NOMO-1 treated with dmso at 0.1 percent for 144 hours (cell line): ENCODE measurements at regions not wholly inside any gene's neighbourhood (a gene's known extent, or its start where the extent isn't known, plus 50 kb on each side); places are given as distances from the start of the nearest gene placed in this dataset.
A peak's percentile ranks its signal among the peaks of the same experiment; 100 is the strongest.

Experiments
- DNase-seq: peaks from one replicate; lab custom pipeline; 2025; ENCODE audit not compliant: unreplicated experiment; lab: John Stamatoyannopoulos, UW

DNA sequence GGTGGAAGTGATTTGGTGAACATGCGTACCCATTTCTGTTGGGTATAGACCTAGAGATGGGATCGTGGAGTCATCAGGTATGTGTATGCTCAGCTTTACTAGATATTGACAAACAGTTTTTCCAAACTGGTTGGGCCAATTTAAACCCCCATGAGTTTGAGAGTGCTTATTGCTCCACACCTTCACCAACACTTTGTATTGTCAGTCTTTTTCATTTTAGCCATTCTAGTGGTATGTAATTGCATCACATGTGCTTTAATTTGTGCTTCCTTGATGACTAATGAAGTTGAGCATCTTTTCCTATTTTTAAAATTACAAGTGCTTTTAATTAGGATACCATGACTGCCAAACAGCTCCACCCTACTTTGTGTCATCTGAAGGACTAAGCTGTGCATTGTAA, 158.9 kb upstream of the AKIRIN2 start:
- DNase-seq: no peak

DNA sequence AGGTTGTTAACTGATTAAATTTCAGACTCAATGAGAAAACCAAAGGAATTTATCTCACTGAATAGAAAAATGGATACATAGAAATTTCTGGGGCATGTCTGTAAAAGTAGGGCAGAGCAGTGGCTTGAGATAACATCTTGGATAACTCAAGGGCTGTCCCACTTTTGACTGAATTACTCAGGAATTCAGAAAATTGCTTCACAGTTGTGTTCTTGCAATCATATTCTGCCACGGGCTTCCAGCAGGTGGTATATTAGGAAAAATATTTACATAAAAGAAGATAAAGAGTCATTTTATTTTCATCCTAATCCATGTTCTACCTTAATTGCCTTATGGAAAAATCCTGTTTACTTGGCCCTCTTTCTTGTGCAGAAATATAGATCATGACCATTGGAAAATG, 156.4 kb upstream of the AKIRIN2 start:
- DNase-seq: no peak

DNA sequence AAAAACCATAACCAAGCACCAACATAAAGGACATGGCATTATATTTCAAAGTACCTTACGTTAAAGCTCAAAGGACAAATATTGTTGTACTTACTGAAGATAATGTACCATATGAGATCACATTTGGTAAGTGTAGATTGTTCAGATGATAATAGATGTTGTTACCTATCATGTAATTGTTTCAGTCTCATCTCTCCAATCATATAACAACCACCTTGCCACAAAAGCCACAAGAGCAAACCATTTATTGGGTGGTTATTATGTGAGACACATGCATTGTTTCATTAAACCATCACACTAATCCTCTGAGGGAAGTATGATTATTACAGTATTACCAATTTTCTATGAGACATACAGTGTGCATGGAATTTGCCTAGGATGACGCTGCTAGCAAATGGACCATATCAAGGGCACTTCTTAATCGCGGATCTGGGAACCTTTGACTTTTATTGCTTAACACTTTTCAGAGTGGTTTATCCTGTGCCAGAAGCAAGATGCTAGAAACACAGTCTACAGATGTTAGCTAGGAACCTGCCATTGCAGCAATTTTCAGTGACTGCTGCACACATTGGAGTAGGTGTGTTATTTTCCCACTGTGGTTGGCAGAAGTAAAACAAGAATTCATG, 149.8 kb upstream of the AKIRIN2 start:
- DNase-seq: no peak

GRCh38 chr6:87848616-87849015, 146.6 kb upstream of the AKIRIN2 start:
- DNase-seq: no peak

DNA sequence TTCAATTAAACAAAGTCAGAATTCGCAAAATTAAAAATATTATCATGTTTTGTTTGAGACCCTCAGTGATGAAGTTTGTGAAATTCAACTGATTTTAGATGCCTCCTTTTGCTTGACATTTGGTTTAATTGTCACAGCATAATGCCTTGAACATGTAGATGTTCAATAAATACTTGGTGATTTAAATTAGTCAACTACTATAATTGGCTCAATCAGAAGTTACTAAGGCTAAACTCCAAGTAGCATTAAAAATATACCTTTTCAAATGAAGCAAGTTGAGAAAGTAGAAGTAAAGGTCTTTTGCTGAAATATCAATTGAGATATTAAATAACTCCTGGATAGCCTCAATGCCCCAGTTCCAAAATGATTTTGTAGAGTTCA, 145.8 kb upstream of the AKIRIN2 start:
- no peak for DNase-seq

DNA sequence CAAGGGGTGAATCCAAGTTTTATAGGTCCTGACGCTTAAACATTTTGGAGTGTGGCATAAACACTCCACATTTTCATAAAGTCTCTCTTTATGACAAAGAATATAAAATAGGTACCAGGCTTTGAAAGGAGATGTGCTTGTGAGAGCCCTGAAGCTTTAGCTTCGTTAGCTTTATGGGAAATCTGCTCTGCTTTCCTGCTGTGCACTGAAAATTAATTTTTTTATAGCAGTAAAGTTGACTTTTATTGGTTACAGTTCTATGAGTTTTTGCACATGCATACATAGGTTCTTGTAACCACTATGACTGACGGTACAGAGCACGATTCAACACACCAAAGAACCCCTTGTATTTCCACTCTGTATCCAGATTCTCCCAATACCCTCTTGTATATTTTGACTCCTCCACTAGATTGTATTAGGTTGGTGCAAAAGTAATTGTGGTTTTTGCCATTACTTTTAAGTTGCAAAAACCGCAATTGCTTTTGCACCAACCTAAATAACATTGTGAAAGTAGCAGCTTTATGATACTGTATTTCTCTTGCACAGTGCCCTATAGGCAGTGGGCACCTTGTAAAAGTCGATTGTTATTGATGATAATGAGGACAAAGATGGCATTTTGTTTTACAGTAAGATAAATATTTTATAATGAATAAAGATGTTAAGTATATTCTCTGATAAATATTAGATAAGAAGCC, 145.2 kb upstream of the AKIRIN2 start:
- no peak for DNase-seq

- no peak for DNase-seq
These were observed 144.4 kb upstream of the AKIRIN2 start for GRCh38 chr6:87846434-87846833.

- DNase-seq: no peak
These were observed 138.3 kb upstream of the AKIRIN2 start for GRCh38 chr6:87840324-87840723.

DNA sequence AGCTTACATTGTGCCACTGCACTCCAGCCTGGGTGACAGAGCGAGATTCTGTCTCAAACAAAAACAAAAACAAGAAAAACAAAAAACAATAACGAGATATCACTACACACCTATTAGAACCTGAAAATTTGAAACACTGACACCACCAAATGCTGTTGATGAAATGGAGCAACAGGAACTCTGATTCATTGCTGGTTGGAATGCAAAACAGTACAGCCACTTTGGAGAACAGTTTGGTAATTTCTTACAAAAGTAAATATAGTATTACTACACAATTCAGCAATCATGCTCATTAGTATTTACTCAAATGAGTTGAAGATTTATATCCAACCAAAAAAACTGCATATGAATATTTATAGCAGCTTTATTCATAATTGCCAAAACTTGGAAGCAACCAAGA, 135.8 kb upstream of the AKIRIN2 start:
- DNase-seq: no peak

- DNase-seq: no peak
These were observed 135.4 kb upstream of the AKIRIN2 start for GRCh38 chr6:87837444-87837843.

GRCh38 chr6:87832025-87832825, 130.2 kb upstream of the AKIRIN2 start:
- peak; percentile 35 for DNase-seq

- peak; percentile 62 for DNase-seq
These were observed 128.9 kb upstream of the AKIRIN2 start for GRCh38 chr6:87830907-87831306.

DNA sequence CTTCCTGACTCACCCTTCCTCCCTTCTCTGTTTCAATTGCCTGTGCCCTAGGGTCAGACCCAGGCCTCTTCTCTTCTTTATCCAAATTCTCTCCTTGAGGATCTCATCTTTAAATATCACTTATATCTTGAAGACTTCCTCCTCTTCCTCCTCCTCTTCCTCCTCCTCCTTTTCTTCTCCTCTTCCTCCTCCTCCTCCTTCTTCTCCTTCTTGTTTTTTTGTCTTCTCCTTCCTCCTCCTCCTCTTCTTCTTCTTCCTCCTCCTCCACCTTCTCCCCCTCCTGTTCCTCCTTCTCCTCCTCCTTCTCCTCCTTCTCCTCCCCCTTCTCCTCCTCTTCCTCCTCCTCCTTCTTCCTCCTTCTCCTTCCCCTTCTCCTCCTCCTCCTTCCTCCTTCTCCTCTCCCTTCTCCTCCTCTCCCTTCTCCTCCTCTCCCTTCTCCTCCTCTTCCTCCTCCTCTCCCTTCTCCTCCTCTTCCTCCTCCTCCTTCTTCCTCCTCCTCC, 127.6 kb upstream of the AKIRIN2 start:
- no peak for DNase-seq

GRCh38 chr6:87828044-87828443, 126.0 kb upstream of the AKIRIN2 start:
- DNase-seq: no peak

DNA sequence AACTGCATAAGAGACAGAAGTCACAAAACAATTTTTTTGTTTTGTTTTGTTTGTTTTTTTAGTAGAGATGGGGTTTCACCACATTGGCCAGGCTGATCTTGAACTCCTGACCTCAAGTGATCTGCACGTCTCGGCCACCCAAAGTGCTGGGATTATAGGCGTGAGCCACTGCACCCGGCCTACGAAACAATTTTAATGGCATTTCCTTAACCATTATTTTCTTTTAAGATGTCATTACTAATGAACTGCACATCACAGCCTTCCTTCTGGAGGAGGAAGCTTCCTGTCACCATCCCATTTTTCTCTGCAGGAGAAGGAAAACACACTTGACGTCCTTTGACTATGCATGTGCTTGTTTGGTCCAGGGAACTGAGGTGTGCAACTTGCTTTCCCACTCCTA, 125.3 kb upstream of the AKIRIN2 start:
- no peak for DNase-seq

DNA sequence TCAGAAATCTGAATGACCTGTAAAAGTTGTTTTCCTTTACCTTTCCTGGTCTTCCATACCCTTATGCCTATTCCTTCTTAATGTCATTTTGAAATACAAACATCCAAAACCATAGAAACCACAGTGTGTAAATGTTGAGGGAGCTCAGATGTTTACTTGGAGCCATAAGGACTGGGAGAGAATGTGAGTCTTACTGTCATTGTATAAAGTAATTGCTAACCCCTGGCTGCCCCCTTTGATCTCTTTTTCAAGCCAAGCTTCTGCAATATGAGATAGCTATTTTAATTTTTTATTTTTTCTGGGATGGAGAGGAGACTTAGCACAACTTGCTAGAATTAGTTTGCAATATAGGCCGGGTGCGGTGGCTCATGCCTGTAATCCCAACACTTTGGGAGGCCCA, 124.4 kb upstream of the AKIRIN2 start:
- no peak for DNase-seq

DNA sequence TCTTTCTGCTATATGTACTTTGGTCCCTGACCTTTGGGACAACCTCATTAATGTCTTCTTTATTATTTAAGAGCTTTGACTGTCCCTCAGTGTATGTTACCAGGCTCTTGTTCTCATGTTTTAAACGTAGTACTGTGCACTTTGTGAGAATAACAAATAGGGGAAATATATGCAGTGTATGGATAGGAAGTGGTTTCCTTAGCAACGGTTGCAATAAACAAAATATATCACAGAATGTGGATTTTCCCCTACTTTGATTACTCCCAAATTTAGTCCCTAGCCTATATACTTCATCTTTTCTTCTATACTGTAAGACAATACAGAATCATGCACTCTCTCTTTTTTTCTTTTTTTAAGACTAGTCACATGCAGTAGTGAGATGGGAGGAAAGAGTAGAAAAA, 123.8 kb upstream of the AKIRIN2 start:
- no peak for DNase-seq

- no peak for DNase-seq
These were observed 123.0 kb upstream of the AKIRIN2 start for GRCh38 chr6:87824958-87825491.

DNA sequence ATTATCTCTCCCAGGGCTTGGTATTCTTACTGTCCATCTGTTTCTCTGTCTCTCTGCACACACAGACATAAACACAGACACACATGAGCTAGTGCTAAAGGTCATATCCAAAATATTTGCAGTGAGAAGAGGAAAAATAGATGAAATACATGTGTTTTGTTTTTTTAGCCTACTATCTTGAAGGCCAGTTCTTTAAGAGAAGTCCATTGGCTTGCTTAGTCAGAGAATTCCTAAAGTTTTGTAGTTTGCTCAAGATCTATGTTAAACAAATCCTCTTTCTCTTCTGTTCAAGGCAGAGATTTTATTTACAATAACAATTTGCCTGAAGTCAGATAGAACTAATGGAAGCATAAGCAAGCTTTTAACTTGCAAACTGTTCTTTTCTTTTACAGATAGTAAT, 120.0 kb upstream of the AKIRIN2 start:
- no peak for DNase-seq

- DNase-seq: no peak
These were observed 118.4 kb upstream of the AKIRIN2 start for GRCh38 chr6:87820343-87820984.

DNA sequence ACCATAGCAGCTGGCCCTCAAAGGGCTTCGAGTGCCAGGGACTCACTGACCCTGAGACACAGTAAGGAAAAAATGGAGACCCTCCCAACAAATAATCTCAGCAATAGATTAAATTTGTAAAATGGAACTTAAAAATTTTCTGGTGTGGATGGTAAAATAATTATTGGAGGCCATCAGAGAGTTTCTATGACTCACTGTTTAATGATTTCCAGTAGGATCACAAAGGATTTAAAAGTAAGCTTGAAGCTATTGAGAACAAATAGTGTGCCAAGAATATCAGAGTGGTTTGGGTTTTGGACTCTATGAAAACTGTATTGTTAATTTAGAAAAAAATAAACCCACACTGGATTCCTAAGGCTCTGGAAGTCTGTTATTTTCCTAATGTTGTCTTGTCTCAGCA, 115.2 kb upstream of the AKIRIN2 start:
- DNase-seq: no peak
